NCI-H2196 (cell line): ENCODE measurements at regions not wholly inside any gene's neighbourhood (a gene's known extent, or its start where the extent isn't known, plus 50 kb on each side); places are given as distances from the start of the nearest gene placed in this dataset.
"Not testable (repeated sequence)": the region's sequence is repeated elsewhere in the genome, so short reads cannot be mapped to it uniquely, and the experiment has no call there.

Source experiments
- DNase-seq: peaks from one replicate; lab custom pipeline; 2025; ENCODE audit not compliant: unreplicated experiment; lab: John Stamatoyannopoulos, UW

- no peak for DNase-seq
Observed at GRCh38 chr12:83779526-83779925, 1092.8 kb downstream of the TMTC2 start.

- DNase-seq: no peak
Observed at GRCh38 chr12:83769151-83769550, 1082.4 kb downstream of the TMTC2 start.

- no peak for DNase-seq
Observed at GRCh38 chr12:83767723-83768122, 1081.0 kb downstream of the TMTC2 start.

GRCh38 chr12:83763425-83763824 lies 1076.7 kb downstream of the TMTC2 start:
- DNase-seq: no peak

GRCh38 chr12:83759906-83760305 lies 1073.2 kb downstream of the TMTC2 start:
- no peak for DNase-seq

- no peak for DNase-seq
Observed at GRCh38 chr12:83758888-83759631, 1072.4 kb downstream of the TMTC2 start.

- DNase-seq: no peak
Observed at GRCh38 chr12:83753904-83754303, 1067.2 kb downstream of the TMTC2 start.

- no peak for DNase-seq
Observed at GRCh38 chr12:83753205-83753604, 1066.5 kb downstream of the TMTC2 start.

GRCh38 chr12:83739607-83740006 lies 1052.9 kb downstream of the TMTC2 start:
- no peak for DNase-seq

- no peak for DNase-seq
Observed at GRCh38 chr12:83710851-83711250, 1024.1 kb downstream of the TMTC2 start.

- DNase-seq: no peak
Observed at GRCh38 chr12:83709899-83710298, 1023.2 kb downstream of the TMTC2 start.

- DNase-seq: no peak
Observed at GRCh38 chr12:83700838-83701237, 1014.1 kb downstream of the TMTC2 start.

- DNase-seq: not testable (repeated sequence)
Observed at GRCh38 chr12:83696311-83696710, 1009.6 kb downstream of the TMTC2 start.

GRCh38 chr12:83691730-83692129 lies 1005.0 kb downstream of the TMTC2 start:
- no peak for DNase-seq

GRCh38 chr12:83690465-83690864 lies 1003.8 kb downstream of the TMTC2 start:
- no peak for DNase-seq

- no peak for DNase-seq
Observed at GRCh38 chr12:83689333-83689732, 1002.6 kb downstream of the TMTC2 start.

GRCh38 chr12:83676781-83677295 lies 990.1 kb downstream of the TMTC2 start:
- DNase-seq: no peak

- DNase-seq: no peak
Observed at GRCh38 chr12:83666690-83667089, 980.0 kb downstream of the TMTC2 start.

- no peak for DNase-seq
Observed at GRCh38 chr12:83665634-83666218, 979.0 kb downstream of the TMTC2 start.

GRCh38 chr12:83664650-83665049 lies 977.9 kb downstream of the TMTC2 start:
- DNase-seq: no peak

- DNase-seq: no peak
Observed at GRCh38 chr12:83660727-83661358, 974.1 kb downstream of the TMTC2 start.

GRCh38 chr12:83659321-83659720 lies 972.6 kb downstream of the TMTC2 start:
- DNase-seq: no peak
